GM19239 (cell line): ENCODE measurements at regions not wholly inside any gene's neighbourhood (a gene's known extent, or its start where the extent isn't known, plus 50 kb on each side); places are given as distances from the start of the nearest gene placed in this dataset.

ENCODE experiments used
- DNase-seq: peaks from one replicate; pipeline ENCODE4 v3.0.0; 2011; ENCODE audit warnings: low spot score; ENCODE audit not compliant: insufficient read length
- FAIRE-seq: peaks from 2 replicates; lab custom pipeline; 2011; peaks lifted over from hg19 to GRCh38; lab: Jason Lieb, UNC

- FAIRE-seq (no peak), DNase-seq (no peak)
Measured at GRCh38 chr1:214816603-214817002, 213.6 kb downstream of the CENPF start.

- DNase-seq (no peak), FAIRE-seq (no peak)
Measured at GRCh38 chr1:214823311-214824117, 220.5 kb downstream of the CENPF start.

- DNase-seq = no peak
- FAIRE-seq = no peak
Measured at GRCh38 chr1:214824763-214825162, 221.8 kb downstream of the CENPF start.

- DNase-seq (no peak), FAIRE-seq (no peak)
Measured at GRCh38 chr1:214826619-214827018, 223.6 kb downstream of the CENPF start.

- DNase-seq (no peak), FAIRE-seq (no peak)
Measured at GRCh38 chr1:214827883-214828282, 224.9 kb downstream of the CENPF start.

- DNase-seq (no peak), FAIRE-seq (no peak)
Measured at GRCh38 chr1:214830941-214831340, 227.9 kb downstream of the CENPF start.

- no peak for DNase-seq
- FAIRE-seq = no peak
Measured at GRCh38 chr1:214831956-214832355, 229.0 kb downstream of the CENPF start.

- DNase-seq = no peak
- no peak for FAIRE-seq
Measured at GRCh38 chr1:214833178-214833756, 230.3 kb downstream of the CENPF start.

GRCh38 chr1:214837376-214837775, 234.4 kb downstream of the CENPF start:
- FAIRE-seq = no peak
- DNase-seq = no peak

GRCh38 chr1:214838351-214838750, 235.4 kb downstream of the CENPF start:
- DNase-seq = no peak
- no peak for FAIRE-seq

GRCh38 chr1:214840356-214840755, 237.4 kb downstream of the CENPF start:
- no peak for DNase-seq
- no peak for FAIRE-seq

- DNase-seq = no peak
Measured at GRCh38 chr1:214842856-214843255, 239.7 kb upstream of the KCNK2 start.

GRCh38 chr1:214843281-214843680, 239.3 kb upstream of the KCNK2 start:
- no peak for FAIRE-seq
- no peak for DNase-seq

More at GRCh38 chr1:214842856-214843255, 239.7 kb upstream of the KCNK2 start:
- FAIRE-seq = no peak

- no peak for DNase-seq
- no peak for FAIRE-seq
Measured at GRCh38 chr1:214844319-214844718, 238.2 kb upstream of the KCNK2 start.

- DNase-seq (no peak), FAIRE-seq (no peak)
Measured at GRCh38 chr1:214846276-214846675, 236.3 kb upstream of the KCNK2 start.

- no peak for FAIRE-seq
- no peak for DNase-seq
Measured at GRCh38 chr1:214847071-214847810, 235.3 kb upstream of the KCNK2 start.

GRCh38 chr1:214848101-214848500, 234.4 kb upstream of the KCNK2 start:
- no peak for DNase-seq
- no peak for FAIRE-seq

- DNase-seq (no peak), FAIRE-seq (no peak)
Measured at GRCh38 chr1:214850432-214851050, 232.0 kb upstream of the KCNK2 start.

GRCh38 chr1:214853340-214853739, 229.2 kb upstream of the KCNK2 start:
- no peak for FAIRE-seq

GRCh38 chr1:214854126-214854875, 228.2 kb upstream of the KCNK2 start:
- FAIRE-seq = no peak
- DNase-seq = no peak

More at GRCh38 chr1:214853340-214853739, 229.2 kb upstream of the KCNK2 start:
- no peak for DNase-seq
